ENCODE measurements at regions not wholly inside any gene's neighbourhood (a gene's known extent, or its start where the extent isn't known, plus 50 kb on each side); places are given as distances from the start of the nearest gene placed in this dataset.

GRCh38 chr16:64880994-64881393, 240.9 kb downstream of the CDH11 start:
- Histone ChIP-seq H2BK15ac (ENCODE audit: low read length) (no peak overlapping the region), H3K4me2 (ENCODE audit: insufficient read depth, low read length, poor library complexity, severe bottlenecking) (no peak overlapping the region), H4K8ac (ENCODE audit: low read depth, low read length) (no peak overlapping the region), H4K91ac (ENCODE audit: low read depth, low read length, poor library complexity) (no peak overlapping the region), H2BK120ac (ENCODE audit: low read depth, low read length) (no peak overlapping the region), H3K14ac (ENCODE audit: low read length) (no peak overlapping the region), H3K9ac (ENCODE audit: low read depth, low read length, poor library complexity) (no peak overlapping the region), H2AK5ac (ENCODE audit: low read depth, low read length) (no peak overlapping the region), H2AFZ (ENCODE audit: low read length) (no peak overlapping the region), H3K4ac (ENCODE audit: low read length) (no peak overlapping the region), H3K4me1 (ENCODE audit: control insufficient read depth in 2 of 2, insufficient read depth in 1 of 2, low read depth in 1 of 2, low read length in 2 of 2) (no peaks in the 10 kb centered on the region), H3K36me3 (replicated peaks in 1 of 2; ENCODE audit: control insufficient read depth in 2 of 2, insufficient read depth in 2 of 2, low read length in 2 of 2) (no peaks in the 10 kb centered on the region), H3K79me1 (ENCODE audit: low read depth, low read length) (no peaks in the 10 kb centered on the region), H3K27me3 (ENCODE audit: control insufficient read depth in 3 of 3, insufficient read depth in 3 of 3, low read depth in 1 of 3, low read length in 3 of 3) (no peaks in the 10 kb centered on the region), H2BK5ac (ENCODE audit: low read length) (no peak overlapping the region), H2BK12ac (ENCODE audit: low read length) (no peak overlapping the region), H3K27ac (replicated peaks; ENCODE audit: low read length) (no peak overlapping the region), H3K23ac (ENCODE audit: low read depth, low read length, poor library complexity) (no peak overlapping the region), H3K4me3 (ENCODE audit: low read length in 2 of 2) (no peak overlapping the region), H3K18ac (ENCODE audit: low read length) (no peak overlapping the region), H3K9me3 (replicated peaks in 1 of 2; ENCODE audit: control insufficient read depth in 2 of 2, insufficient read depth in 1 of 2, low read depth in 1 of 2, low read length in 2 of 2) (no peaks in the 10 kb centered on the region)
- DNase-seq (ENCODE audit: low spot score) = no peak
- WGBS, 2 donors (ENCODE audit: extremely low coverage in 2 of 2, insufficient read length in 2 of 2, insufficient replicate concordance in 1 of 2) = no CpG with 5 or more reads among the region's 2 CpGs

- no peak overlapping the region for H3K4me2 ChIP-seq (ENCODE audit: insufficient read depth, low read length, poor library complexity, severe bottlenecking)
- H3K79me1 ChIP-seq (ENCODE audit: low read depth, low read length) = no peaks in the 10 kb centered on the region
- no peak overlapping the region for H2BK12ac ChIP-seq (ENCODE audit: low read length)
- no peak overlapping the region for H2AK5ac ChIP-seq (ENCODE audit: low read depth, low read length)
- H2BK120ac ChIP-seq (ENCODE audit: low read depth, low read length) = no peak overlapping the region
- no peak overlapping the region for H3K9ac ChIP-seq (ENCODE audit: low read depth, low read length, poor library complexity)
- H4K91ac ChIP-seq (ENCODE audit: low read depth, low read length, poor library complexity) = no peak overlapping the region
- no peak overlapping the region for H2BK5ac ChIP-seq (ENCODE audit: low read length)
- no peaks in the 10 kb centered on the region for H3K9me3 ChIP-seq (replicated peaks in 1 of 2; ENCODE audit: control insufficient read depth in 2 of 2, insufficient read depth in 1 of 2, low read depth in 1 of 2, low read length in 2 of 2)
- no peak for DNase-seq (ENCODE audit: low spot score)
- H2AFZ ChIP-seq (ENCODE audit: low read length) = no peak overlapping the region
- no peak overlapping the region for H3K27ac ChIP-seq (replicated peaks; ENCODE audit: low read length)
- no CpG with 5 or more reads among the region's 3 CpGs for WGBS, 2 donors (ENCODE audit: extremely low coverage in 2 of 2, insufficient read length in 2 of 2, insufficient replicate concordance in 1 of 2)
- H2BK15ac ChIP-seq (ENCODE audit: low read length) = no peak overlapping the region
- H3K27me3 ChIP-seq (ENCODE audit: control insufficient read depth in 3 of 3, insufficient read depth in 3 of 3, low read depth in 1 of 3, low read length in 3 of 3) = no peaks in the 10 kb centered on the region
- H3K14ac ChIP-seq (ENCODE audit: low read length) = peak overlapping the region; percentile 6
- peak overlapping the region; percentile 82 for H3K23ac ChIP-seq (ENCODE audit: low read depth, low read length, poor library complexity)
- H3K4me3 ChIP-seq (ENCODE audit: low read length in 2 of 2) = no peak overlapping the region
- peak overlapping the region; percentile 36 for H3K18ac ChIP-seq (ENCODE audit: low read length)
- H3K36me3 ChIP-seq (replicated peaks in 1 of 2; ENCODE audit: control insufficient read depth in 2 of 2, insufficient read depth in 2 of 2, low read length in 2 of 2) = no peaks in the 10 kb centered on the region
- no peaks in the 10 kb centered on the region for H3K4me1 ChIP-seq (ENCODE audit: control insufficient read depth in 2 of 2, insufficient read depth in 1 of 2, low read depth in 1 of 2, low read length in 2 of 2)
- H3K4ac ChIP-seq (ENCODE audit: low read length) = no peak overlapping the region
- no peak overlapping the region for H4K8ac ChIP-seq (ENCODE audit: low read depth, low read length)
Observed at GRCh38 chr16:64880006-64880405, 241.9 kb downstream of the CDH11 start.

- Histone ChIP-seq H3K79me1 (ENCODE audit: low read depth, low read length) (no peaks in the 10 kb centered on the region), H3K27me3 (ENCODE audit: control insufficient read depth in 3 of 3, insufficient read depth in 3 of 3, low read depth in 1 of 3, low read length in 3 of 3) (no peaks in the 10 kb centered on the region), H4K91ac (ENCODE audit: low read depth, low read length, poor library complexity) (no peak overlapping the region), H3K4me3 (ENCODE audit: low read length in 2 of 2) (no peak overlapping the region), H2BK15ac (ENCODE audit: low read length) (no peak overlapping the region), H3K23ac (ENCODE audit: low read depth, low read length, poor library complexity) (no peak overlapping the region), H2AK5ac (ENCODE audit: low read depth, low read length) (no peak overlapping the region), H3K14ac (ENCODE audit: low read length) (no peak overlapping the region), H3K9me3 (replicated peaks in 1 of 2; ENCODE audit: control insufficient read depth in 2 of 2, insufficient read depth in 1 of 2, low read depth in 1 of 2, low read length in 2 of 2) (no peaks in the 10 kb centered on the region), H3K4ac (ENCODE audit: low read length) (no peak overlapping the region), H3K36me3 (replicated peaks in 1 of 2; ENCODE audit: control insufficient read depth in 2 of 2, insufficient read depth in 2 of 2, low read length in 2 of 2) (no peaks in the 10 kb centered on the region), H3K9ac (ENCODE audit: low read depth, low read length, poor library complexity) (no peak overlapping the region), H3K4me1 (ENCODE audit: control insufficient read depth in 2 of 2, insufficient read depth in 1 of 2, low read depth in 1 of 2, low read length in 2 of 2) (no peaks in the 10 kb centered on the region), H3K18ac (ENCODE audit: low read length) (no peak overlapping the region), H2BK120ac (ENCODE audit: low read depth, low read length) (no peak overlapping the region), H2BK12ac (ENCODE audit: low read length) (no peak overlapping the region), H3K27ac (replicated peaks; ENCODE audit: low read length) (no peak overlapping the region), H3K4me2 (ENCODE audit: insufficient read depth, low read length, poor library complexity, severe bottlenecking) (no peak overlapping the region), H4K8ac (ENCODE audit: low read depth, low read length) (no peak overlapping the region), H2BK5ac (ENCODE audit: low read length) (no peak overlapping the region), H2AFZ (ENCODE audit: low read length) (no peak overlapping the region)
- DNase-seq (ENCODE audit: low spot score) = no peak
- no CpG with 5 or more reads among the region's 4 CpGs for WGBS, 2 donors (ENCODE audit: extremely low coverage in 2 of 2, insufficient read length in 2 of 2, insufficient replicate concordance in 1 of 2)
Observed at GRCh38 chr16:64878940-64879339, 242.9 kb downstream of the CDH11 start.

GRCh38 chr16:64872101-64872500, 249.8 kb downstream of the CDH11 start:
- H3K36me3 ChIP-seq (replicated peaks in 1 of 2; ENCODE audit: control insufficient read depth in 2 of 2, insufficient read depth in 2 of 2, low read length in 2 of 2) = no peaks in the 10 kb centered on the region
- H3K4me1 ChIP-seq (ENCODE audit: control insufficient read depth in 2 of 2, insufficient read depth in 1 of 2, low read depth in 1 of 2, low read length in 2 of 2) = no peaks in the 10 kb centered on the region
- H3K4ac ChIP-seq (ENCODE audit: low read length) = no peak overlapping the region
- no peak overlapping the region for H2BK5ac ChIP-seq (ENCODE audit: low read length)
- no peaks in the 10 kb centered on the region for H3K79me1 ChIP-seq (ENCODE audit: low read depth, low read length)
- no peaks in the 10 kb centered on the region for H3K9me3 ChIP-seq (replicated peaks in 1 of 2; ENCODE audit: control insufficient read depth in 2 of 2, insufficient read depth in 1 of 2, low read depth in 1 of 2, low read length in 2 of 2)
- H2AK5ac ChIP-seq (ENCODE audit: low read depth, low read length) = no peak overlapping the region
- H3K27me3 ChIP-seq (ENCODE audit: control insufficient read depth in 3 of 3, insufficient read depth in 3 of 3, low read depth in 1 of 3, low read length in 3 of 3) = no peaks in the 10 kb centered on the region
- H2BK12ac ChIP-seq (ENCODE audit: low read length) = no peak overlapping the region
- H2BK120ac ChIP-seq (ENCODE audit: low read depth, low read length) = no peak overlapping the region
- H2AFZ ChIP-seq (ENCODE audit: low read length) = no peak overlapping the region
- no peak for DNase-seq (ENCODE audit: low spot score)
- H3K4me3 ChIP-seq (ENCODE audit: low read length in 2 of 2) = no peak overlapping the region
- no peak overlapping the region for H3K23ac ChIP-seq (ENCODE audit: low read depth, low read length, poor library complexity)
- no peak overlapping the region for H2BK15ac ChIP-seq (ENCODE audit: low read length)
- no peak overlapping the region for H3K14ac ChIP-seq (ENCODE audit: low read length)
- no CpG with 5 or more reads among the region's 2 CpGs for WGBS, 2 donors (ENCODE audit: extremely low coverage in 2 of 2, insufficient read length in 2 of 2, insufficient replicate concordance in 1 of 2)
- H3K9ac ChIP-seq (ENCODE audit: low read depth, low read length, poor library complexity) = no peak overlapping the region
- no peak overlapping the region for H3K4me2 ChIP-seq (ENCODE audit: insufficient read depth, low read length, poor library complexity, severe bottlenecking)
- H4K8ac ChIP-seq (ENCODE audit: low read depth, low read length) = no peak overlapping the region
- no peak overlapping the region for H3K18ac ChIP-seq (ENCODE audit: low read length)
- no peak overlapping the region for H3K27ac ChIP-seq (replicated peaks; ENCODE audit: low read length)
- H4K91ac ChIP-seq (ENCODE audit: low read depth, low read length, poor library complexity) = no peak overlapping the region
